Nephron (organoid): ENCODE measurements at regions not wholly inside any gene's neighbourhood (a gene's known extent, or its start where the extent isn't known, plus 50 kb on each side); places are given as distances from the start of the nearest gene placed in this dataset.

ENCODE experiments used
- H3K27ac Mint-ChIP-seq, 3 experiments: 2 replicates each; pipeline ENCODE4 v1.8.0; 2020; ENCODE audit warnings: mixed read lengths in 3 of 3, mild to moderate bottlenecking in 2 of 3, moderate library complexity in 1 of 3
- H3K27me3 Mint-ChIP-seq: 2 replicates; pipeline ENCODE4 v1.8.0; 2021; ENCODE audit warnings: low read depth, mild to moderate bottlenecking, moderate library complexity, mixed read lengths
- H3K36me3 Mint-ChIP-seq: 2 replicates; pipeline ENCODE4 v1.8.0; 2020; ENCODE audit warnings: low read depth, mixed read lengths
- H3K4me1 Mint-ChIP-seq: 2 replicates; pipeline ENCODE4 v1.8.0; 2020; ENCODE audit warnings: mixed read lengths
- H3K4me3 Mint-ChIP-seq, 3 experiments: 2 replicates each; pipeline ENCODE4 v1.8.0; 2020; ENCODE audit warnings: mild to moderate bottlenecking in 3 of 3, mixed read lengths in 3 of 3, moderate library complexity in 2 of 3
- H3K9me3 Mint-ChIP-seq: 2 replicates; pipeline ENCODE4 v1.8.0; 2020; ENCODE audit warnings: mixed read lengths
- CTCF ChIP-seq, 3 experiments: fragments of 200-600 bp; sonication (generic); IDR thresholded peaks; one replicate each; pipeline ENCODE4 v1.5.0; 2021; ENCODE audit warnings: antibody characterized with exemption in 3 of 3; ENCODE audit not compliant: unreplicated experiment in 3 of 3

GRCh38 chr20:39600871-39601270 lies 638.7 kb downstream of the DHX35 start:
- no peaks in the 10 kb centered on the region for H3K9me3 Mint-ChIP-seq
- no peaks in the 10 kb centered on the region for H3K4me1 Mint-ChIP-seq
- no peak for TF ChIP-seq CTCF (IDR thresholded peaks at IDR 0.05; ENCODE audit: unreplicated experiment in 3 of 3)
- H3K4me3 Mint-ChIP-seq, result no peak overlapping the region
- peaks cover 6% of the 10 kb centered on the region for H3K27me3 Mint-ChIP-seq
- no peak overlapping the region for H3K27ac Mint-ChIP-seq
- H3K36me3 Mint-ChIP-seq, result no peaks in the 10 kb centered on the region

GRCh38 chr20:39600156-39600555 lies 638.0 kb downstream of the DHX35 start:
- H3K36me3 Mint-ChIP-seq, result no peaks in the 10 kb centered on the region
- no peak overlapping the region for H3K27ac Mint-ChIP-seq
- peaks cover 6% of the 10 kb centered on the region for H3K27me3 Mint-ChIP-seq
- no peak overlapping the region for H3K4me3 Mint-ChIP-seq
- no peaks in the 10 kb centered on the region for H3K9me3 Mint-ChIP-seq
- TF ChIP-seq CTCF (IDR thresholded peaks at IDR 0.05; ENCODE audit: unreplicated experiment in 3 of 3), result no peak
- no peaks in the 10 kb centered on the region for H3K4me1 Mint-ChIP-seq

- Mint-ChIP-seq H3K4me3 (no peak overlapping the region), H3K9me3 (no peaks in the 10 kb centered on the region), H3K36me3 (no peaks in the 10 kb centered on the region), H3K27ac (no peak overlapping the region), H3K27me3 (peaks cover 6% of the 10 kb centered on the region), H3K4me1 (no peaks in the 10 kb centered on the region)
- no peak for TF ChIP-seq CTCF (IDR thresholded peaks at IDR 0.05; ENCODE audit: unreplicated experiment in 3 of 3)
These were observed 634.4 kb downstream of the DHX35 start for GRCh38 chr20:39596554-39596953.

GRCh38 chr20:39592371-39592770 lies 630.2 kb downstream of the DHX35 start:
- Mint-ChIP-seq H3K9me3 (no peaks in the 10 kb centered on the region), H3K27me3 (no peaks in the 10 kb centered on the region), H3K36me3 (no peaks in the 10 kb centered on the region), H3K27ac (no peak overlapping the region), H3K4me1 (no peaks in the 10 kb centered on the region), H3K4me3 (no peak overlapping the region)
- TF ChIP-seq CTCF (IDR thresholded peaks at IDR 0.05; ENCODE audit: unreplicated experiment in 3 of 3), result no peak

- no peaks in the 10 kb centered on the region for H3K4me1 Mint-ChIP-seq
- no peak for TF ChIP-seq CTCF (IDR thresholded peaks at IDR 0.05; ENCODE audit: unreplicated experiment in 3 of 3)
- H3K27me3 Mint-ChIP-seq, result no peaks in the 10 kb centered on the region
- peak overlapping the region in 1 of 3 experiments; percentile 10 for H3K27ac Mint-ChIP-seq
- no peak overlapping the region for H3K4me3 Mint-ChIP-seq
- H3K36me3 Mint-ChIP-seq, result peaks cover 4% of the 10 kb centered on the region
- peaks cover 9% of the 10 kb centered on the region for H3K9me3 Mint-ChIP-seq
These were observed 626.1 kb downstream of the DHX35 start for GRCh38 chr20:39588148-39588757.

GRCh38 chr20:39581034-39581433 lies 618.9 kb downstream of the DHX35 start:
- H3K27ac Mint-ChIP-seq, result no peak overlapping the region
- H3K36me3 Mint-ChIP-seq, result no peaks in the 10 kb centered on the region
- peaks cover 14% of the 10 kb centered on the region for H3K9me3 Mint-ChIP-seq
- H3K27me3 Mint-ChIP-seq, result no peaks in the 10 kb centered on the region
- no peaks in the 10 kb centered on the region for H3K4me1 Mint-ChIP-seq
- H3K4me3 Mint-ChIP-seq, result no peak overlapping the region
- no peak for TF ChIP-seq CTCF (IDR thresholded peaks at IDR 0.05; ENCODE audit: unreplicated experiment in 3 of 3)
